Prostate gland (tissue), 2 donors: ENCODE measurements at regions not wholly inside any gene's neighbourhood (a gene's known extent, or its start where the extent isn't known, plus 50 kb on each side); places are given as distances from the start of the nearest gene placed in this dataset.

Experiments used
- CTCF ChIP-seq, 4 experiments: fragments of 200-600 bp in 2 of 4; fragments of 450-650 bp in 2 of 4; sonication (generic) in 2 of 4; IDR thresholded peaks; 1 replicate in 3 of 4; 2 replicates in 1 of 4; pipeline ENCODE4 v1.5.1; 2016 to 2019; ENCODE audit warnings: antibody characterized with exemption in 4 of 4, mild to moderate bottlenecking in 2 of 4, moderate library complexity in 2 of 4
- POLR2AphosphoS5 ChIP-seq: sonication (generic); formaldehyde crosslinking; IDR thresholded peaks from one replicate; pipeline ENCODE4 v1.6.1; 2017; ENCODE audit warnings: antibody characterized with exemption

GRCh38 chr4:101418055-101418454 is 70.7 kb upstream of the PPP3CA start:
- TF ChIP-seq CTCF (IDR thresholded peaks at IDR 0.05) (no peak), POLR2AphosphoS5 (no peak)
